ENCODE measurements at regions not wholly inside any gene's neighbourhood (a gene's known extent, or its start where the extent isn't known, plus 50 kb on each side); places are given as distances from the start of the nearest gene placed in this dataset.
A peak's percentile ranks its signal among the peaks of the same experiment; 100 is the strongest.

GRCh38 chr12:94801745-94802144, 151.4 kb upstream of the TMCC3 start (continued):
- TF ChIP-seq CHD2 (IDR thresholded peaks at IDR 0.05; ENCODE audit: low read length, partially characterized antibody) = no peak

- Histone ChIP-seq H2AFZ (ENCODE audit: low read depth) (no peak overlapping the region), H3K27me3 (ENCODE audit: insufficient read depth) (no peaks in the 10 kb centered on the region), H3K27ac (ENCODE audit: low read depth in 2 of 2, low read length in 1 of 2) (peak overlapping the region in 1 of 2 experiments; percentile 53; a peak in 1 of 4 replicates), H3K4me2 (no peak overlapping the region), H4K20me1 (ENCODE audit: insufficient read depth) (no peaks in the 10 kb centered on the region), H3K9ac (no peak overlapping the region), H3K79me2 (ENCODE audit: insufficient read depth) (no peaks in the 10 kb centered on the region), H3K36me3 (replicated peaks in 1 of 2; ENCODE audit: control insufficient read depth in 1 of 2, insufficient read depth in 2 of 2, low read length in 1 of 2) (no peaks in the 10 kb centered on the region), H3K4me1 (ENCODE audit: control insufficient read depth in 1 of 2, insufficient read depth in 2 of 2, low read depth in 1 of 2, low read length in 1 of 2) (peaks cover 0 to 4% of the 10 kb centered on the region in 2 experiments; a peak in 1 of 4 replicates), H3K9me3 (no peaks in the 10 kb centered on the region), H3K4me3 (ENCODE audit: low read depth in 2 of 2, low read length in 1 of 2) (no peak overlapping the region), H3K9me2 (no peaks in the 10 kb centered on the region), H3F3A (replicated peaks; ENCODE audit: insufficient read depth) (no peaks in the 10 kb centered on the region)
- no peak for TF ChIP-seq EZH2phosphoT487 (IDR thresholded peaks at IDR 0.05; ENCODE audit: borderline replicate concordance, low read depth)
- TF ChIP-seq YY1 (IDR thresholded peaks at IDR 0.05; ENCODE audit: low read depth) = no peak
- TF ChIP-seq SMC3 (IDR thresholded peaks at IDR 0.05; ENCODE audit: low read depth, low read length) = no peak
- TF ChIP-seq, protein P1, sequence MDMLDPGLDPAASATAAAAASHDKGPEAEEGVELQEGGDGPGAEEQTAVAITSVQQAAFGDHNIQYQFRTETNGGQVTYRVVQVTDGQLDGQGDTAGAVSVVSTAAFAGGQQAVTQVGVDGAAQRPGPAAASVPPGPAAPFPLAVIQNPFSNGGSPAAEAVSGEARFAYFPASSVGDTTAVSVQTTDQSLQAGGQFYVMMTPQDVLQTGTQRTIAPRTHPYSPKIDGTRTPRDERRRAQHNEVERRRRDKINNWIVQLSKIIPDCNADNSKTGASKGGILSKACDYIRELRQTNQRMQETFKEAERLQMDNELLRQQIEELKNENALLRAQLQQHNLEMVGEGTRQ (IDR thresholded peaks at IDR 0.05; ENCODE audit: borderline replicate concordance, low read depth, low read length) = no peak
- TF ChIP-seq FOSL2 (IDR thresholded peaks at IDR 0.05; ENCODE audit: borderline replicate concordance, low read depth) = no peak
- TF ChIP-seq, protein P2, sequence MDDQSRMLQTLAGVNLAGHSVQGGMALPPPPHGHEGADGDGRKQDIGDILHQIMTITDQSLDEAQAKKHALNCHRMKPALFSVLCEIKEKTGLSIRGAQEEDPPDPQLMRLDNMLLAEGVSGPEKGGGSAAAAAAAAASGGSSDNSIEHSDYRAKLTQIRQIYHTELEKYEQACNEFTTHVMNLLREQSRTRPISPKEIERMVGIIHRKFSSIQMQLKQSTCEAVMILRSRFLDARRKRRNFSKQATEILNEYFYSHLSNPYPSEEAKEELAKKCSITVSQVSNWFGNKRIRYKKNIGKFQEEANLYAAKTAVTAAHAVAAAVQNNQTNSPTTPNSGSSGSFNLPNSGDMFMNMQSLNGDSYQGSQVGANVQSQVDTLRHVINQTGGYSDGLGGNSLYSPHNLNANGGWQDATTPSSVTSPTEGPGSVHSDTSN (IDR thresholded peaks at IDR 0.05) = no peak
- no peak for TF ChIP-seq SIN3A (IDR thresholded peaks at IDR 0.05; ENCODE audit: borderline replicate concordance, low read depth, low read length)
- TF ChIP-seq MEF2A (IDR thresholded peaks at IDR 0.05; ENCODE audit: borderline replicate concordance, low read depth) = no peak
- TF ChIP-seq RXRA (IDR thresholded peaks at IDR 0.05; ENCODE audit: borderline replicate concordance, low read depth) = no peak
- no peak for TF ChIP-seq NRF1 (IDR thresholded peaks at IDR 0.05; ENCODE audit: low read depth, low read length)
- TF ChIP-seq EP300 (IDR thresholded peaks at IDR 0.05; ENCODE audit: borderline replicate concordance in 1 of 2, low read depth in 1 of 2, low read length in 1 of 2) = no peak
- no peak for TF ChIP-seq MXI1 (IDR thresholded peaks at IDR 0.05; ENCODE audit: low read depth, low read length)
- no peak for TF ChIP-seq TAF1 (IDR thresholded peaks at IDR 0.05; ENCODE audit: borderline replicate concordance, low read depth, low read length)
- CTCF ChIA-PET = interaction anchor here (1.3 kb wide), 1 partner anchor 17 kb away, joined by 4 read pairs; no protein-coding TSS in a partner anchor
- POLR2A ChIA-PET = no interaction called here
- DNase-seq = no peak
- WGBS (ENCODE audit: low lambda C conversion rate) = 37% methylated on average over 2 of the region's 2 CpGs
Observed at GRCh38 chr12:94799136-94799535, 148.8 kb upstream of the TMCC3 start.

GRCh38 chr12:94798113-94798512, 147.8 kb upstream of the TMCC3 start:
- H3K9me2 ChIP-seq = no peaks in the 10 kb centered on the region
- no peak overlapping the region for H2AFZ ChIP-seq (ENCODE audit: low read depth)
- H3K27me3 ChIP-seq (ENCODE audit: insufficient read depth) = no peaks in the 10 kb centered on the region
- H3K9ac ChIP-seq = no peak overlapping the region
- no peak overlapping the region for H3K4me3 ChIP-seq (ENCODE audit: low read depth in 2 of 2, low read length in 1 of 2)
- H3K4me1 ChIP-seq (ENCODE audit: control insufficient read depth in 1 of 2, insufficient read depth in 2 of 2, low read depth in 1 of 2, low read length in 1 of 2) = peaks cover 0 to 4% of the 10 kb centered on the region in 2 experiments; a peak in 1 of 4 replicates
- no peak for DNase-seq
- H3K9me3 ChIP-seq = no peaks in the 10 kb centered on the region
- CTCF ChIA-PET = interaction anchor here (1.3 kb wide), 1 partner anchor 16 kb away, joined by 4 read pairs; no protein-coding TSS in a partner anchor
- no peaks in the 10 kb centered on the region for H3K36me3 ChIP-seq (replicated peaks in 1 of 2; ENCODE audit: control insufficient read depth in 1 of 2, insufficient read depth in 2 of 2, low read length in 1 of 2)
- H3K27ac ChIP-seq (ENCODE audit: low read depth in 2 of 2, low read length in 1 of 2) = no peak overlapping the region
- TF ChIP-seq POLR2AphosphoS5 (IDR thresholded peaks at IDR 0.05; ENCODE audit: low read depth, low read length) = no peak
- TF ChIP-seq, protein P3, sequence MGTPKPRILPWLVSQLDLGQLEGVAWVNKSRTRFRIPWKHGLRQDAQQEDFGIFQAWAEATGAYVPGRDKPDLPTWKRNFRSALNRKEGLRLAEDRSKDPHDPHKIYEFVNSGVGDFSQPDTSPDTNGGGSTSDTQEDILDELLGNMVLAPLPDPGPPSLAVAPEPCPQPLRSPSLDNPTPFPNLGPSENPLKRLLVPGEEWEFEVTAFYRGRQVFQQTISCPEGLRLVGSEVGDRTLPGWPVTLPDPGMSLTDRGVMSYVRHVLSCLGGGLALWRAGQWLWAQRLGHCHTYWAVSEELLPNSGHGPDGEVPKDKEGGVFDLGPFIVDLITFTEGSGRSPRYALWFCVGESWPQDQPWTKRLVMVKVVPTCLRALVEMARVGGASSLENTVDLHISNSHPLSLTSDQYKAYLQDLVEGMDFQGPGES (IDR thresholded peaks at IDR 0.05; ENCODE audit: low read depth, low read length) = no peak
- no peak for TF ChIP-seq EP300 (IDR thresholded peaks at IDR 0.05; ENCODE audit: borderline replicate concordance in 1 of 2, low read depth in 1 of 2, low read length in 1 of 2)
- TF ChIP-seq ZBTB33 (IDR thresholded peaks at IDR 0.05; ENCODE audit: borderline replicate concordance, low read depth) = no peak
- TF ChIP-seq RFX5 (IDR thresholded peaks at IDR 0.05; ENCODE audit: low read length) = no peak
- TF ChIP-seq SMC3 (IDR thresholded peaks at IDR 0.05; ENCODE audit: low read depth, low read length) = no peak
- TF ChIP-seq MXI1 (IDR thresholded peaks at IDR 0.05; ENCODE audit: low read depth, low read length) = no peak
- H4K20me1 ChIP-seq (ENCODE audit: insufficient read depth) = no peaks in the 10 kb centered on the region
- H3K4me2 ChIP-seq = no peak overlapping the region
- 7% methylated on average over 1 of the region's 1 CpG for WGBS (ENCODE audit: low lambda C conversion rate)
- no peaks in the 10 kb centered on the region for H3F3A ChIP-seq (replicated peaks; ENCODE audit: insufficient read depth)
- no peaks in the 10 kb centered on the region for H3K79me2 ChIP-seq (ENCODE audit: insufficient read depth)
- POLR2A ChIA-PET = no interaction called here

Measured in SK-N-SH (cell line).